ENCODE measurements at regions not wholly inside any gene's neighbourhood (a gene's known extent, or its start where the extent isn't known, plus 50 kb on each side); places are given as distances from the start of the nearest gene placed in this dataset.

DNA sequence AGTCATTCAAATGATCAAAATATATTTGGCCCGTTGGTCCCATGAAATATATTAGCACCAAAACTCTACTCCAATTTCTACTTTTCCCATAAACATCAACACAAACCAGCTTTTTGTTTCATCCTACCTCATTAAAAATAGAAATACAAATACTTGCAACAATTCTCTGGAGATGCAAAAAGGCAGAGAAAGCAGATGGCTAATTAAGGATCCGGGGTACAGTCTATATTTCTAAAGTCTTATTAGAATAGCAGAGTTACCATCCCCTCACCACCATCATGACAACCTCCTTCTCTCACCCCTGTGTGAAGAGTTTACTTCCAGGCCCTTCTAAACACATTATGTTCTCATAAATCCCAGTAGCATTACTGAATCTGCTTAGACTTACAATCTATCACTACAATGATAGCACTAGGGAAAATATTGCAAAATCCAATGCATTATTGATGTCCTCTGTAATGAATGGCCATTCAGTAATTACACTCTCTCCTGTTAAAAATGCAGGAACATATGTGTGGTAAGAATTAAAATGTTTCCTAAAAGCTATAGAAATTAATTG lies 133.8 kb downstream of the HHIPL2 start:
- no peak overlapping the region for H3K4me3 ChIP-seq (ENCODE audit: low read length)
- H3K27ac ChIP-seq (ENCODE audit: low read length): no peak overlapping the region
- no peaks in the 10 kb centered on the region for H3K9me3 ChIP-seq (ENCODE audit: control insufficient read depth, low read depth, low read length)
- no peaks in the 10 kb centered on the region for H3K4me1 ChIP-seq (ENCODE audit: control insufficient read depth, low read depth, low read length)
- H3K36me3 ChIP-seq (ENCODE audit: control insufficient read depth, low read depth, low read length): no peaks in the 10 kb centered on the region
- no peaks in the 10 kb centered on the region for H3K27me3 ChIP-seq (ENCODE audit: control insufficient read depth, insufficient read depth, low read length)
- no peak overlapping the region for H3K9ac ChIP-seq (ENCODE audit: low read length)

DNA sequence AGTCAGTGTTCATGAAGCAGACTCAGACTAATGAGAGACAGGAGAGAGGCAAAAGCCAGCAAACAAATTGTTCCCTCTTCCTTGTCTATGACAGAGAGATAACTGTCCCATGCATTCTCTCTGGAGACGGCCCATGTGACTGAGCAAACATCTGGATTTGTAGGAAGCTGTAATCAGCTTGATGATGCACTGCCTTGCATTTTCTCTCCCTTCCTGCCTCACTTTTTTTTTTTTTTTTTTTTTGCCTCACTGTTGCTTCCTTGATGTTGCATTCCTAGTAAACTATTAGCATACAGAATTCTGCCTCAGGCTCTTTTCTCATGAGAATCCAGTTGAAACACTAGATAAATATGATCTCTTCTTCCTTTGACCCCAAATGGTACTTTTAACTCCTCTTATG lies 134.5 kb downstream of the HHIPL2 start:
- no peaks in the 10 kb centered on the region for H3K36me3 ChIP-seq (ENCODE audit: control insufficient read depth, low read depth, low read length)
- no peaks in the 10 kb centered on the region for H3K4me1 ChIP-seq (ENCODE audit: control insufficient read depth, low read depth, low read length)
- H3K9me3 ChIP-seq (ENCODE audit: control insufficient read depth, low read depth, low read length): no peaks in the 10 kb centered on the region
- no peaks in the 10 kb centered on the region for H3K27me3 ChIP-seq (ENCODE audit: control insufficient read depth, insufficient read depth, low read length)
- H3K27ac ChIP-seq (ENCODE audit: low read length): no peak overlapping the region
- H3K9ac ChIP-seq (ENCODE audit: low read length): no peak overlapping the region
- no peak overlapping the region for H3K4me3 ChIP-seq (ENCODE audit: low read length)

DNA sequence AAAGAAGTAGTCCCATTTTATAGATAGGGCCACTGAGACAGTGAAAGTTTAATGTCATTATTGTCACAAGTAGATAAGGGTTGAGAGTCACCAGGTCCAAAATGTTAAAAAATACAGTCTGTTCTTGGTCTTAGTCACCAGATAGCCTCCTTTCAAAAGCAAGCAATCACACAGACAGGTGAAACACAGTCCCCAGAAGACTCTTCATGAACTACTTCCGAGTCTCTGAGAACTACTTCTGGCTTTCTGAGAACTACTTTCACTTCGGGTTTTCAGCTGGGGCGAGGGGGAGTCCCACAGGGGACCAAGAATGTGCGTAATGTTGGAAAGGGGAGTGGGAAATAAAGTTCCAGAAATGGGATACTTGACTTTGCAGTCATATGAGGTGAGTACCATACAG lies 143.2 kb downstream of the HHIPL2 start:
- H3K36me3 ChIP-seq (ENCODE audit: control insufficient read depth, low read depth, low read length): no peaks in the 10 kb centered on the region
- H3K27me3 ChIP-seq (ENCODE audit: control insufficient read depth, insufficient read depth, low read length): no peaks in the 10 kb centered on the region
- no peak overlapping the region for H3K4me3 ChIP-seq (ENCODE audit: low read length)
- H3K27ac ChIP-seq (ENCODE audit: low read length): no peak overlapping the region
- H3K9ac ChIP-seq (ENCODE audit: low read length): no peak overlapping the region
- H3K4me1 ChIP-seq (ENCODE audit: control insufficient read depth, low read depth, low read length): no peaks in the 10 kb centered on the region
- H3K9me3 ChIP-seq (ENCODE audit: control insufficient read depth, low read depth, low read length): no peaks in the 10 kb centered on the region

DNA sequence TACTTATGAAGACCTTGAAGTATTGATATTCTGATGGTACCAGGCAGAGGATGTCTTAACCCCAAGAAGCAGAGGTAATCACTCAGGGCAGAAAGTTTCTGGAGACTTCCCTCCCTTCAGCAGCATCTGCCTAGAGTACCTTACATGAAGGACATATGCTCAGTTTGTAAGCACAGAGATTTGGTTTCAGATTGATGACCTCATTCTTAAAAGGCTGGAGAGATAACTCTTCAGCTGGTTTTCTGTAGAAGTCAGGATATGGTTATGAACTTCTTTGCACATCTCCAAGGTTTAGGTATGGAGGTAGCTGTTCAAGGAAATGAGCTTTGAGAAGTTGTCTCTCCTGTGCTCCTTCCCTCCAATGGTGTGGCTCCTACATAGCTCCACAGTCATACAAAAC lies 148.7 kb downstream of the HHIPL2 start:
- no peaks in the 10 kb centered on the region for H3K4me1 ChIP-seq (ENCODE audit: control insufficient read depth, low read depth, low read length)
- no peak overlapping the region for H3K4me3 ChIP-seq (ENCODE audit: low read length)
- H3K9ac ChIP-seq (ENCODE audit: low read length): no peak overlapping the region

DNA sequence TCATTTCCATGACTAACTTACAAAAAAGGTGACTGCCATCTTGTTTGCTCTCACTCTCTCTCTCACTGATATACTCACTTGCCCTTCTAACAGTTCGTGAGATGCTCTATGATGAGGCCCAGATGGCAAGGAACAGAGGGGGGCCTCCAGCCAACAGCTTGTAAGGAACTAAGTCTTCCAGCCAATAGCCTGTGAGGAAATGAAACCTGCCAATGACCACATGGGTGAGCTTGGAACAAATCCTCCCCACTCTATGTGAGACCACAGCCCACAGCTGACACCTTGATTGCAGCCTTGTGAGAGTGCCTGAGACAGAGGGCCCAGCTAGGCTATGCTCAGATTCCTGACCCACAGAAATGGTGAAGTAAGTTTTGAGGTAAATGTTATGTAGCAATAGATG lies 153.7 kb downstream of the HHIPL2 start:
- no peak overlapping the region for H3K4me3 ChIP-seq (ENCODE audit: low read length)
- H3K27me3 ChIP-seq (ENCODE audit: control insufficient read depth, insufficient read depth, low read length): no peaks in the 10 kb centered on the region
- no peaks in the 10 kb centered on the region for H3K4me1 ChIP-seq (ENCODE audit: control insufficient read depth, low read depth, low read length)
- no peaks in the 10 kb centered on the region for H3K36me3 ChIP-seq (ENCODE audit: control insufficient read depth, low read depth, low read length)
- no peak overlapping the region for H3K9ac ChIP-seq (ENCODE audit: low read length)
- H3K9me3 ChIP-seq (ENCODE audit: control insufficient read depth, low read depth, low read length): no peaks in the 10 kb centered on the region
- no peak overlapping the region for H3K27ac ChIP-seq (ENCODE audit: low read length)

More for the DNA sequence above, 148.7 kb downstream of the HHIPL2 start:
- Histone ChIP-seq H3K36me3 (ENCODE audit: control insufficient read depth, low read depth, low read length) (no peaks in the 10 kb centered on the region), H3K27ac (ENCODE audit: low read length) (no peak overlapping the region), H3K27me3 (ENCODE audit: control insufficient read depth, insufficient read depth, low read length) (no peaks in the 10 kb centered on the region), H3K9me3 (ENCODE audit: control insufficient read depth, low read depth, low read length) (no peaks in the 10 kb centered on the region)

DNA sequence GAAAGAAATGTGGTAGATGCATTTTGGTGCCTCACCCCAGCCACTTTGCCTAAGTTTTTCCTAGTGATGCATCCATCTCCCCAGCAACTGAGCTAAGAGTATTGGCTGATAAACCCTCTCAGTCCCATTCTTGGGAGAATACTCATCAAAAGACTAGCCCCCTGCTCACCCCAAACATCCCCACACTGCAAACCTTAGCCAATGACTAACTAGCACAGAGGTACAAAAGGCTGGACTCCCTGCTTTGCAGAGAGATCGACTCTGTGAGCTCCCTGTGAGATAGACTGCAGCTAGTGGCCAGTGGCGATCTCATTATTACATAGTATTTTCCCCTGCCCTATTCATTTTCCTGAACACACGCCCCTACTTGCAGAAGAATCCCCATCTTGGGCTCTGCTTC lies 155.3 kb downstream of the HHIPL2 start:
- Histone ChIP-seq H3K4me3 (ENCODE audit: low read length) (no peak overlapping the region), H3K4me1 (ENCODE audit: control insufficient read depth, low read depth, low read length) (no peaks in the 10 kb centered on the region), H3K27ac (ENCODE audit: low read length) (no peak overlapping the region), H3K9me3 (ENCODE audit: control insufficient read depth, low read depth, low read length) (no peaks in the 10 kb centered on the region), H3K27me3 (ENCODE audit: control insufficient read depth, insufficient read depth, low read length) (no peaks in the 10 kb centered on the region), H3K36me3 (ENCODE audit: control insufficient read depth, low read depth, low read length) (no peaks in the 10 kb centered on the region), H3K9ac (ENCODE audit: low read length) (no peak overlapping the region)

DNA sequence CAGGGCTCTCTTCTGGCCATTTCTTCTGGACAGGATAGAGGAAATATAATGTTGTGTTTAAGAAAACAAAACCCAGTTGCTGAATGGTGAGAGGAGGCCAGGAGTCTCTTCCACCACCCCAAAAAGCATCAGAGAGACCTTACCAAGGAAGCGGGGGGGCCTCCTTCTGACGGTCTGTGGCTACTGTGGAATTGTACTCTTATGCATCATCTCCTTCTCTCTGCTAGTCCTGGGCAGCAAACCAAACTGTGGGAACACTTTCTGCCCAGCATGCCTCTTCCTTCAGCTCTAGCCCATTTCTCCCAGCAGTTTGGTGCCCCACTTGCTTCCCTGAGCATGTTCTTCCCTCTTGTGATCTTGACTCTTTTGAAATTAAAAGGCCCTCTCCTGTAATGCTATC lies 157.7 kb downstream of the HHIPL2 start:
- H3K9me3 ChIP-seq (ENCODE audit: control insufficient read depth, low read depth, low read length): no peaks in the 10 kb centered on the region
- H3K4me1 ChIP-seq (ENCODE audit: control insufficient read depth, low read depth, low read length): no peaks in the 10 kb centered on the region
- no peaks in the 10 kb centered on the region for H3K36me3 ChIP-seq (ENCODE audit: control insufficient read depth, low read depth, low read length)
- no peak overlapping the region for H3K27ac ChIP-seq (ENCODE audit: low read length)
- H3K27me3 ChIP-seq (ENCODE audit: control insufficient read depth, insufficient read depth, low read length): no peaks in the 10 kb centered on the region
- H3K4me3 ChIP-seq (ENCODE audit: low read length): no peak overlapping the region
- H3K9ac ChIP-seq (ENCODE audit: low read length): no peak overlapping the region

DNA sequence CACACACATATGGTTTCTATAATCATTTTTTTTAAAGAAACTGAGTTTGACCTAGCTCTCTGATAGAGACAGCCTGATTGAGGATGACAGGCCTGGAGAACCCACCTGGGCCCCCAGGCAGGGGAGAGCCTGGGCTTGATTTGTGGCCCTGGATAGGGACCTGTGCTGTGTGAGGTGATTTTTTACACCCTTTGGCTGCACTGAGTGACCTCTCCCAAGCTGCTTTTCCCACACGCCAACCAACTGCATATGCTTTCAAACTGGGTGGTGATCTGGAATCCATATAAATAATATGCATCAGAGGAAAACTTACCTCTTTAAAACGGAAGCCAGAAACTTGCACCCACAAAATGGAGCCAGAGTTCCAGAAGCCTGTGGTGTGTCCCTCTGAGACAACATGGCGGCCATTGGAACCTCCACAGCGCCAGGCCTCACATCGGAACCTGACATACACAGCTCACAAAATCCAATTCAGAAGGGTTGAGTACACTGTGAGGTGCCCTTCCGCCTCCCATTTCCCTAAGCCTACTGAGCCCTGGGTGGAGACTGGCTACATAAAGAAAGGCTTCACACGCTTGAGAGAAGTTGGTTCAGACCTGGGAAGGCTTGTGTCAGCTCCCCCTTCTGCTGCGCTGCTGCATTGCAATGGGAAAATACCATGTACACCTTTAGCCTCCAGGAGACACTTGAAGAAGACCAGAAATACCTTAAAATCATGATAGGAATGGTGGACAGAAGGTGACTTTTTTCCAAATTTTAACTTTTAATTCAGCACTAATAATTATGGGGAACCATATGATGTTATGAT lies 160.7 kb downstream of the HHIPL2 start:
- H3K4me3 ChIP-seq (ENCODE audit: low read length): no peak overlapping the region
- H3K4me1 ChIP-seq (ENCODE audit: control insufficient read depth, low read depth, low read length): no peaks in the 10 kb centered on the region
- H3K27me3 ChIP-seq (ENCODE audit: control insufficient read depth, insufficient read depth, low read length): no peaks in the 10 kb centered on the region
- H3K9ac ChIP-seq (ENCODE audit: low read length): no peak overlapping the region
- no peaks in the 10 kb centered on the region for H3K9me3 ChIP-seq (ENCODE audit: control insufficient read depth, low read depth, low read length)
- no peaks in the 10 kb centered on the region for H3K36me3 ChIP-seq (ENCODE audit: control insufficient read depth, low read depth, low read length)
- no peak overlapping the region for H3K27ac ChIP-seq (ENCODE audit: low read length)

DNA sequence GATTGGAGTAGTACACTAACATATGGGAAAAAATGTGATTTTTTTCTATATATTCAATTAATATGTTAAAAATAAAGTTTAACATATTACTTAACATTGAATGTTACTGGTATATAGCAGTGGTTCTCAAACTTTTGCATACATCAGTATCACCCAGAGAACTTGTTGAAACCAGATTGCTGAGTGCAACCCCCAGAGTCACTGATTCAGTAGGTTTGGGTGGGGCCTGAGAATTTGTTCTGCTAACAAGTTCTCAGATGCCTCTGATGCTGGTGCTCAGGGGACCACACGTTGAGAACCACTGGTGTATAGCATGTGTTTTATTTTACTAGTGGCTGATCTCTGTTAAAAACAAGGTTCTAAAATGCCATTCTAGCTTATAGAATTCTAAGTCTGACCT lies 161.9 kb downstream of the HHIPL2 start:
- no peaks in the 10 kb centered on the region for H3K4me1 ChIP-seq (ENCODE audit: control insufficient read depth, low read depth, low read length)
- H3K9ac ChIP-seq (ENCODE audit: low read length): no peak overlapping the region
- no peaks in the 10 kb centered on the region for H3K36me3 ChIP-seq (ENCODE audit: control insufficient read depth, low read depth, low read length)
- no peaks in the 10 kb centered on the region for H3K27me3 ChIP-seq (ENCODE audit: control insufficient read depth, insufficient read depth, low read length)
- peaks cover 3% of the 10 kb centered on the region for H3K9me3 ChIP-seq (ENCODE audit: control insufficient read depth, low read depth, low read length)
- no peak overlapping the region for H3K27ac ChIP-seq (ENCODE audit: low read length)
- no peak overlapping the region for H3K4me3 ChIP-seq (ENCODE audit: low read length)

DNA sequence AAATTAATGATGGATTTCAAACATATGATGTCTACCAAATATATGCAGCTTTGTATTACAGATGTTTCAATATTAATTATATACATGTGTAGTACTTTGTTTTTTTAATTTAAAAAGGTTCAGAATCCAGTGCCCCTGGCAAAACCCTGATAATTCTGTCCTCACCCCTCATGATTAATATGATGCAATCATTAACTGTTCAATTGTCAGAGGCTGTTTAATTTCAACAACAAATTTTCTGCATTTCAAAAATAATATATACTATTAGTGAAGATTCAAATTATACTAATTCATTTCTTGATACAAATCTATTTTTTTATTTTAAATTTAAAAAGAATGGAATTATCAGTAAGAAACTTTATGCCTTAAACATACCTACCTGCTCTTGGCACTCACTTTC lies 162.6 kb downstream of the HHIPL2 start:
- H3K27me3 ChIP-seq (ENCODE audit: control insufficient read depth, insufficient read depth, low read length): no peaks in the 10 kb centered on the region

DNA sequence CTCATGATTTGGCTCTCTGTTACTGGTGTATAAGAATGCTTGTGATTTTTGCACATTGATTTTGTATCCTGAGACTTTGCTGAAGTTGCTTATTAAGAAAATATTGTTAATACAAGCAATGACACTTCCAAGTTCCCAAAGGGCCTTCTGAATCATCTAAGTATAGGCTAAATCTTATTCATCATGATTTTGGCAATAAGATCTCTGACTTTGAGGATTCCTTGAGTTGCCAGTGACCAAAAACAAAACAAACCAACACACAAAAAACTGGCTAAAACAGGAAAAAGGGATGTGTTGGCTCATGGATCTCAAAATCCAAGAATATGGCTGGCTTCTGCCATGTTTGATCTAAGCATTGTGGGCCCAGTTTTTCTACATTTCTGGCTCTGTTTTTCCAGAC lies 163.4 kb downstream of the HHIPL2 start:
- H3K4me3 ChIP-seq (ENCODE audit: low read length): no peak overlapping the region
- H3K27ac ChIP-seq (ENCODE audit: low read length): no peak overlapping the region
- H3K36me3 ChIP-seq (ENCODE audit: control insufficient read depth, low read depth, low read length): no peaks in the 10 kb centered on the region
- peaks cover 3% of the 10 kb centered on the region for H3K9me3 ChIP-seq (ENCODE audit: control insufficient read depth, low read depth, low read length)
- H3K4me1 ChIP-seq (ENCODE audit: control insufficient read depth, low read depth, low read length): no peaks in the 10 kb centered on the region
- no peaks in the 10 kb centered on the region for H3K27me3 ChIP-seq (ENCODE audit: control insufficient read depth, insufficient read depth, low read length)
- H3K9ac ChIP-seq (ENCODE audit: low read length): no peak overlapping the region

More for the DNA sequence above, 162.6 kb downstream of the HHIPL2 start:
- Histone ChIP-seq H3K9me3 (ENCODE audit: control insufficient read depth, low read depth, low read length) (peaks cover 3% of the 10 kb centered on the region), H3K4me3 (ENCODE audit: low read length) (no peak overlapping the region), H3K9ac (ENCODE audit: low read length) (no peak overlapping the region), H3K4me1 (ENCODE audit: control insufficient read depth, low read depth, low read length) (no peaks in the 10 kb centered on the region), H3K27ac (ENCODE audit: low read length) (no peak overlapping the region), H3K36me3 (ENCODE audit: control insufficient read depth, low read depth, low read length) (no peaks in the 10 kb centered on the region)

DNA sequence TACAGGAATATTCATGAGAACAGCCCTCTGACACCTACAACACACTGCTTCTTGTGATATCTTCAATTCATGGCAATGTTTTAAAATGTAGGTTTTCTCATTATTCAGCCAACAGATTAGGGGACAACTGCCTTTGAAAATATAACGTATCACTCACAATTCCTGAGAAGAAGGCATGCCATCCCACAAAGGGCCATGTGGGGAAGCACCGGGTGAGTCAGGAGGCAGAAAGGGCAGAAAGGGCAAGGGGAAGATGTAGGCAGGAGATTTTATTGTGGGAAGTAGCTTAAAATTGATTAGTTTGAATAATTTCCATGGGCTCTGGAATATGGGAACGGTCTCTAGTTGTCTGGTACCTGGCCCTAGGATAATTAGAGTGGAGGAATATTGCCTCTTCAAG lies 165.7 kb downstream of the HHIPL2 start:
- peaks cover 3% of the 10 kb centered on the region for H3K9me3 ChIP-seq (ENCODE audit: control insufficient read depth, low read depth, low read length)
- no peak overlapping the region for H3K4me3 ChIP-seq (ENCODE audit: low read length)
- no peaks in the 10 kb centered on the region for H3K36me3 ChIP-seq (ENCODE audit: control insufficient read depth, low read depth, low read length)
- H3K27ac ChIP-seq (ENCODE audit: low read length): no peak overlapping the region
- H3K4me1 ChIP-seq (ENCODE audit: control insufficient read depth, low read depth, low read length): no peaks in the 10 kb centered on the region
- no peak overlapping the region for H3K9ac ChIP-seq (ENCODE audit: low read length)
- no peaks in the 10 kb centered on the region for H3K27me3 ChIP-seq (ENCODE audit: control insufficient read depth, insufficient read depth, low read length)
